Subcutaneous abdominal adipose tissue (tissue), 5 donors: ENCODE measurements at regions not wholly inside any gene's neighbourhood (a gene's known extent, or its start where the extent isn't known, plus 50 kb on each side); places are given as distances from the start of the nearest gene placed in this dataset.

Source experiments
- H3K27ac ChIP-seq: one replicate; pipeline ENCODE4 v1.7.0; 2013; ENCODE audit warnings: low read depth, mild to moderate bottlenecking, inconsistent platforms, low read length, moderate library complexity
- H3K27me3 ChIP-seq, 5 donors: one replicate each; pipeline ENCODE4 v1.7.0; 2013; ENCODE audit warnings: low read length in 5 of 5, inconsistent platforms in 1 of 5; ENCODE audit not compliant: control insufficient read depth in 5 of 5, insufficient read depth in 4 of 5
- H3K36me3 ChIP-seq, 5 donors: one replicate each; pipeline ENCODE4 v1.7.0; 2013; ENCODE audit warnings: low read length in 5 of 5; ENCODE audit not compliant: control insufficient read depth in 5 of 5, insufficient read depth in 5 of 5
- H3K4me1 ChIP-seq, 5 donors: one replicate each; pipeline ENCODE4 v1.7.0; 2013; ENCODE audit warnings: low read length in 5 of 5, mild to moderate bottlenecking in 3 of 5, moderate library complexity in 1 of 5; ENCODE audit not compliant: control insufficient read depth in 5 of 5, insufficient read depth in 5 of 5
- H3K4me3 ChIP-seq, 5 donors: one replicate each; pipeline ENCODE4 v1.7.0; 2013; ENCODE audit warnings: low read length in 5 of 5, low read depth in 1 of 5
- H3K9ac ChIP-seq, 5 donors: one replicate each; pipeline ENCODE4 v1.7.0; 2013; ENCODE audit warnings: low read length in 5 of 5, mild to moderate bottlenecking in 4 of 5, moderate library complexity in 3 of 5
- H3K9me3 ChIP-seq, 5 donors: one replicate each; pipeline ENCODE4 v1.7.0; 2013; ENCODE audit warnings: low read length in 5 of 5; ENCODE audit not compliant: control insufficient read depth in 5 of 5
- donor health status: healthy.
- donor health status: healthy.
- donor health status: healthy.
- donor health status: healthy.
- donor health status: healthy.

DNA sequence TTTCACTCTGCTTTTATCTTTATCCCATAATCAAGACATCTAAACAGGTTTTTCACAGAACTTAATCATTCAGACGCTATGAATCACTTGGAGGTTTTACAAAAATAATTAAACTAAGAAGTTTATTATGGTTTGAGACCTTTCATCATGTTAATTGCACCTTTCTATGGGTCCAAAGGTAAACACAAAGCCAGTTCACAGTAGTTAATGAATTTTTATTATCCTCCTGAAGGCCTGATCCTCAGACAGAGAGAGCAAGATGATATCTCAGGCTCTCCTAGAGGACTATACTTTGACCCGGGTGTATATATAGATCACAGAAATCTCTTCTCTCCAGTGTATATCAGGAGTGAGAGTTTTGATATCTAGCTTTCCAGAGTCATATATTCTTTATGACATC, 1044.3 kb upstream of the RAG2 start:
- no peaks in the 10 kb centered on the region for H3K36me3 ChIP-seq

DNA sequence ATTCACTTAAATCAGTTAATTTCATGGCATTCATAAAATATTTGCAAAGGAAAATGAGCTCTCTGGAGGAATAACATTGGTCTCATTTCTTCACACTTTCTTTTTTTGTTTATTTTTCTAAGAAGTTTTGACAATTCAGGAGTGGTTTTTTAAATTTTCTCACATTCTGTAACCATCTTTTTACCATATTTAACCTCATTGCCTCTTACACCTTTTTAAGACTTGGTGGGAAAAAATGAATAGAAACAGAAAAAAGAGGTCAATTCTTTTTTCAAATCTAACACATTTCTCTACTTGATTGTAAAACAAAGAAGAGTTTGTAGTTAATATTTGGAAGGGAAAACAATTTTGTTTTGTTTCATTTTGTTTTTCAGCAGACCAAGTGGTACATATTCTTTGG, 1034.7 kb upstream of the RAG2 start:
- no peaks in the 10 kb centered on the region for H3K4me1 ChIP-seq
- H3K36me3 ChIP-seq = no peaks in the 10 kb centered on the region
- no peaks in the 10 kb centered on the region for H3K27me3 ChIP-seq

More for the DNA sequence above, 1044.3 kb upstream of the RAG2 start:
- no peak overlapping the region for H3K27ac ChIP-seq
- H3K4me1 ChIP-seq = no peaks in the 10 kb centered on the region
- H3K27me3 ChIP-seq = no peaks in the 10 kb centered on the region
- H3K9ac ChIP-seq = no peak overlapping the region
- no peak overlapping the region for H3K4me3 ChIP-seq
- H3K9me3 ChIP-seq = peaks cover 0 to 3% (median 0%) of the 10 kb centered on the region in 5 donors

DNA sequence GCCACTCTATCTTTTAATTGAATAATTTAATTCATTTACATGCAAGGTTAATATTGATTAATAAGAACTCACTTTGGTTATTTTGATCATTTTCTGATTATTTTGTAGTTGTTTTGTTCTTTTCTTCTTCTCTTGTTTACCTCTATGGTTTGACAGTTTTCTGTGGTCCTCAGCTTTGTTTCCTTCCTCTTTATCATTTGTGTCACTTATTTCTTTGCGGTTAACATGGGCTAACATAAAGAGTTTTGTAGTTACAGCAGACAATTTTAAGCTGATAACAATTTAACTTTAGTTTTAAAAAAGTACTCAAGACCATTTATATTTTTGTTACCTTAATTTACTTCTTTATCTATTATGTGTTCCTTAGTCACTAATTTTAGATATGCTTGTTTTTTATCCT, 1032.8 kb upstream of the RAG2 start:
- Histone ChIP-seq H3K27ac (no peak overlapping the region), H3K9ac (no peak overlapping the region), H3K4me3 (no peak overlapping the region), H3K36me3 (no peaks in the 10 kb centered on the region), H3K9me3 (no peaks in the 10 kb centered on the region), H3K27me3 (no peaks in the 10 kb centered on the region), H3K4me1 (no peaks in the 10 kb centered on the region)

More for the DNA sequence above, 1034.7 kb upstream of the RAG2 start:
- Histone ChIP-seq H3K4me3 (no peak overlapping the region), H3K9ac (no peak overlapping the region), H3K9me3 (no peaks in the 10 kb centered on the region), H3K27ac (no peak overlapping the region)

DNA sequence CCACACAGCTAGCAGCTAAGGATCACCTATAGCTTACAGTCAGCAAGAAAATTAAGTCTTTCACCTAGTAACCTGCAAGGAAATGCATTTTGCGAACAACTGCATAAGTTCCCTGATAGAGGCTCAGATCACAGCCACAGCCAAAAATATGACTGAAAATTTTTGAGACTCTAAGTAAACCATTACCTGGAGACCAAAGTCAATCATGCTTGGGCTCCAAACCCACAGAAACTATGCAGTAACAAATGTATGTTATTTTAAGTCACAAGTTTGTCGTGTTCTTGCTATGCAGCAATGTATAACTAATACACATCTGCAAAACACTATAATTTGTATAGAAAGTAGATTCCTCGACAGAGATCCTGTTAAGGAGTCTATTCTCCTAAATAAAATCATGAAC, 1025.7 kb upstream of the RAG2 start:
- no peaks in the 10 kb centered on the region for H3K36me3 ChIP-seq
- no peaks in the 10 kb centered on the region for H3K9me3 ChIP-seq
- H3K27me3 ChIP-seq = no peaks in the 10 kb centered on the region
- no peaks in the 10 kb centered on the region for H3K4me1 ChIP-seq
- H3K9ac ChIP-seq = no peak overlapping the region
- no peak overlapping the region for H3K27ac ChIP-seq
- no peak overlapping the region for H3K4me3 ChIP-seq

DNA sequence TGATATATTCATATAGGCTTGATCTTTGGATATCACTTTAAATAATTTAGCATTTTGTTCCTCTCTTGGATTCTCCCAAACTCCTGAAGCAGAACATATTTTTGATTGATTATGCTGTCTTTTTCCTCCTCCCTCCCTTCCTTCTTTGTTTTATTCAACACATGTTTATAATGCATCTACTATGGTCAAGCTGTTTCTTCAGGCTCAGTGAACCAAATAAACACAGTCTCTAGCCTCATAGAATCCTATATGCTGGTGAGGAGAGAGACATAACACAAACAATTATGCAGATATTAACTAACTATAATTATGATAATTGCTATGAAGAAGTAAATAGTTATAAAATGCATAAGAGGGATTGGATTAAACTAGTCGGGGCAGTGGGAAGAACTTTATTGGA, 1023.6 kb upstream of the RAG2 start:
- Histone ChIP-seq H3K27me3 (no peaks in the 10 kb centered on the region), H3K36me3 (no peaks in the 10 kb centered on the region), H3K9ac (no peak overlapping the region), H3K4me1 (no peaks in the 10 kb centered on the region), H3K4me3 (no peak overlapping the region), H3K27ac (no peak overlapping the region), H3K9me3 (no peaks in the 10 kb centered on the region)

- H3K27ac ChIP-seq = no peak overlapping the region
- H3K9ac ChIP-seq = no peak overlapping the region
- no peaks in the 10 kb centered on the region for H3K4me1 ChIP-seq
- no peak overlapping the region for H3K4me3 ChIP-seq
- no peaks in the 10 kb centered on the region for H3K9me3 ChIP-seq
- no peaks in the 10 kb centered on the region for H3K36me3 ChIP-seq
- H3K27me3 ChIP-seq = no peaks in the 10 kb centered on the region
These were observed 1018.3 kb upstream of the RAG2 start for GRCh38 chr11:37616291-37616690.

DNA sequence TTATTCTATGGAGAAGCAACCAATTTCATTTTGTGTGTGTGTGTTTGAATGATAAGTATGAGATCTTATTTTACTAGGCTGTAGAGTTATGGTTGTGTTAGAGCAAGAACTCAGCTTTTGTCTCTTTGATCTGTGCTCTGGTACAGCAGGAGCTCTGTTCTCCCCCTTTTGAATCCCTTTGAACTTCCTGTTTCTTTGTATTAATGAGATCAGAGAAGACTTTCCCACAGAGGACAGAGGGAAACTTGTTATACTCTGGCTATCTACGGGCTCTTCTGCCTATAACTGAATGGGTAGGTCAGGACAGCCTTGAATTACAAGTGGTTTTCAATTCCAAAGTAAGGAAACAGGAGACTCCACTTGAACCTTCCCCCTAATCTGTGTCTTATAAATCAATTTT, 1015.0 kb upstream of the RAG2 start:
- no peaks in the 10 kb centered on the region for H3K27me3 ChIP-seq
- H3K27ac ChIP-seq = no peak overlapping the region
- H3K9me3 ChIP-seq = no peaks in the 10 kb centered on the region
- H3K4me3 ChIP-seq = no peak overlapping the region
- no peaks in the 10 kb centered on the region for H3K36me3 ChIP-seq
- no peaks in the 10 kb centered on the region for H3K4me1 ChIP-seq
- H3K9ac ChIP-seq = no peak overlapping the region

- Histone ChIP-seq H3K27ac (no peak overlapping the region), H3K4me3 (no peak overlapping the region), H3K27me3 (no peaks in the 10 kb centered on the region), H3K9ac (no peak overlapping the region), H3K36me3 (no peaks in the 10 kb centered on the region), H3K4me1 (no peaks in the 10 kb centered on the region), H3K9me3 (no peaks in the 10 kb centered on the region)
These were observed 1014.1 kb upstream of the RAG2 start for GRCh38 chr11:37612146-37612545.

GRCh38 chr11:37605229-37605628, 1007.2 kb upstream of the RAG2 start:
- Histone ChIP-seq H3K36me3 (no peaks in the 10 kb centered on the region), H3K27ac (no peak overlapping the region), H3K4me3 (no peak overlapping the region), H3K27me3 (no peaks in the 10 kb centered on the region), H3K4me1 (no peaks in the 10 kb centered on the region), H3K9ac (no peak overlapping the region), H3K9me3 (peaks cover 0 to 4% (median 0%) of the 10 kb centered on the region in 5 donors)

DNA sequence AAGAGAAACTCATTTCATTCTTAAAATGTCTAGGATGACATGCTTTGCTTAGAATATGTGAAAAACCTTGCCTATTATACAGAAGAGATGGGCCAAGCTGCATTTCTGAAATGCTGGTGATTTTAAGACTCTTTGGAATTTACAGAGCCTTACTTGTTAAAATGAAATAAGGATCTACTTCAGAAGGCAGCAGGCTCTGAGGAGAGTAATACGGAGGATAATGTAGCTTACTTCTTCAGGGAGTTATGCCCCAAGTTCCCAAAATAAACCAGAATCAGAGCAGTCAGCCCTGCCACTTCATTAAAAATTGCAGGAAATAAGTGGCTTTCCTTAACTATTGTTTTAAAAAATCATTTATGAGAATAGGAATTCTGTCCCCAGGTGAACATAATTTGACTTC, 1000.3 kb upstream of the RAG2 start:
- no peaks in the 10 kb centered on the region for H3K36me3 ChIP-seq
- H3K9ac ChIP-seq = no peak overlapping the region
- H3K4me3 ChIP-seq = no peak overlapping the region
- no peaks in the 10 kb centered on the region for H3K4me1 ChIP-seq
- no peak overlapping the region for H3K27ac ChIP-seq
- peaks cover 0 to 3% (median 0%) of the 10 kb centered on the region in 5 donors for H3K9me3 ChIP-seq
- H3K27me3 ChIP-seq = no peaks in the 10 kb centered on the region

GRCh38 chr11:37597776-37598175, 999.7 kb upstream of the RAG2 start:
- H3K4me3 ChIP-seq = no peak overlapping the region
- no peaks in the 10 kb centered on the region for H3K27me3 ChIP-seq
- H3K4me1 ChIP-seq = no peaks in the 10 kb centered on the region
- H3K9me3 ChIP-seq = no peaks in the 10 kb centered on the region
- H3K36me3 ChIP-seq = no peaks in the 10 kb centered on the region
- H3K9ac ChIP-seq = no peak overlapping the region
- H3K27ac ChIP-seq = no peak overlapping the region
